Neutrophil (primary cell): ENCODE measurements at regions not wholly inside any gene's neighbourhood (a gene's known extent, or its start where the extent isn't known, plus 50 kb on each side); places are given as distances from the start of the nearest gene placed in this dataset.

Source experiments
- H3K27ac ChIP-seq: fragments of 200-600 bp; sonication (generic); 2 replicates; pipeline ENCODE4 v1.5.1; 2016; ENCODE audit warnings: mild to moderate bottlenecking, moderate library complexity
- H3K27me3 ChIP-seq: fragments of 200-600 bp; sonication (generic); 2 replicates; pipeline ENCODE4 v1.6.0; 2016; ENCODE audit warnings: mild to moderate bottlenecking
- H3K36me3 ChIP-seq: fragments of 200-600 bp; sonication (generic); 2 replicates; pipeline ENCODE4 v1.5.1; 2017
- H3K4me1 ChIP-seq, 2 experiments: fragments of 200-600 bp in 1 of 2; sonication (generic) in 1 of 2; 1 replicate in 1 of 2; 2 replicates in 1 of 2; pipeline versions ENCODE4 v1.5.1 to v1.6.1; 2013 to 2016; ENCODE audit warnings: low read depth in 1 of 2, low read length in 1 of 2, mild to moderate bottlenecking in 1 of 2, moderate library complexity in 1 of 2; ENCODE audit not compliant: control insufficient read depth in 1 of 2, insufficient read depth in 1 of 2
- H3K4me3 ChIP-seq, 2 experiments: fragments of 200-600 bp in 1 of 2; sonication (generic) in 1 of 2; 1 replicate in 1 of 2; 2 replicates in 1 of 2; pipeline ENCODE4 v1.5.1; 2013 to 2016; ENCODE audit warnings: low read depth in 1 of 2, low read length in 1 of 2, mild to moderate bottlenecking in 1 of 2, moderate library complexity in 1 of 2
- H3K9me3 ChIP-seq: fragments of 200-600 bp; sonication (generic); 2 replicates; pipeline ENCODE4 v1.5.1; 2016
- TF ChIP-seq, protein P1 (sequence below): fragments of 200-600 bp; sonication (generic); IDR thresholded peaks from 2 replicates; pipeline ENCODE4 v1.5.1; 2016; ENCODE audit warnings: antibody characterized with exemption

DNA sequence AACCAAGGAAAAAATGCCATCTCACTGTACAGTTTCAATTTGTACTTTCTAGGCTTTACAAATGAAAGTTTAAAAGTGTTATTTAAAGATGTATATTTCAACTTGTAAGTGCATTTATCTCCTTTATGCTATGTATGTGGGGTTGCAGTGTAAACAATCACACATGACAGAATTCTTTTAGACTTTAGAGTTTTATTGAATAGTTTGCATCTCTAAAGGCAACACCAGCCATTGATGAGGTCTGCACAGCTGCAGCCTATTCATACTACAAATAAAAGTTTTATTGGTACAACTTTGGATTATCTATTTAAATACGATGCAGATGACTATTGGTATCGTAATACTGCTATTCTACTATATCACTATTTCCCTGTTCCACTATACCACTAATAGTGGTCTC, 894.4 kb upstream of the B3GALT2 start:
- H3K36me3 ChIP-seq = no peaks in the 10 kb centered on the region
- TF ChIP-seq, protein P1, sequence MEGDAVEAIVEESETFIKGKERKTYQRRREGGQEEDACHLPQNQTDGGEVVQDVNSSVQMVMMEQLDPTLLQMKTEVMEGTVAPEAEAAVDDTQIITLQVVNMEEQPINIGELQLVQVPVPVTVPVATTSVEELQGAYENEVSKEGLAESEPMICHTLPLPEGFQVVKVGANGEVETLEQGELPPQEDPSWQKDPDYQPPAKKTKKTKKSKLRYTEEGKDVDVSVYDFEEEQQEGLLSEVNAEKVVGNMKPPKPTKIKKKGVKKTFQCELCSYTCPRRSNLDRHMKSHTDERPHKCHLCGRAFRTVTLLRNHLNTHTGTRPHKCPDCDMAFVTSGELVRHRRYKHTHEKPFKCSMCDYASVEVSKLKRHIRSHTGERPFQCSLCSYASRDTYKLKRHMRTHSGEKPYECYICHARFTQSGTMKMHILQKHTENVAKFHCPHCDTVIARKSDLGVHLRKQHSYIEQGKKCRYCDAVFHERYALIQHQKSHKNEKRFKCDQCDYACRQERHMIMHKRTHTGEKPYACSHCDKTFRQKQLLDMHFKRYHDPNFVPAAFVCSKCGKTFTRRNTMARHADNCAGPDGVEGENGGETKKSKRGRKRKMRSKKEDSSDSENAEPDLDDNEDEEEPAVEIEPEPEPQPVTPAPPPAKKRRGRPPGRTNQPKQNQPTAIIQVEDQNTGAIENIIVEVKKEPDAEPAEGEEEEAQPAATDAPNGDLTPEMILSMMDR = no peak
- H3K9me3 ChIP-seq = no peaks in the 10 kb centered on the region
- H3K27me3 ChIP-seq = no peaks in the 10 kb centered on the region
- no peak overlapping the region for H3K27ac ChIP-seq
- no peak overlapping the region for H3K4me3 ChIP-seq
- no peaks in the 10 kb centered on the region for H3K4me1 ChIP-seq

- Histone ChIP-seq H3K4me1 (no peaks in the 10 kb centered on the region), H3K9me3 (no peaks in the 10 kb centered on the region), H3K27ac (no peak overlapping the region), H3K36me3 (no peaks in the 10 kb centered on the region), H3K27me3 (no peaks in the 10 kb centered on the region), H3K4me3 (no peak overlapping the region)
- TF ChIP-seq, protein P1 = no peak
Measured at GRCh38 chr1:194078765-194079164, 892.4 kb upstream of the B3GALT2 start.

- Histone ChIP-seq H3K4me1 (no peaks in the 10 kb centered on the region), H3K27me3 (no peaks in the 10 kb centered on the region), H3K27ac (no peak overlapping the region), H3K9me3 (no peaks in the 10 kb centered on the region), H3K4me3 (no peak overlapping the region), H3K36me3 (no peaks in the 10 kb centered on the region)
- TF ChIP-seq, protein P1 = no peak
Measured at GRCh38 chr1:194076646-194077045, 890.2 kb upstream of the B3GALT2 start.

DNA sequence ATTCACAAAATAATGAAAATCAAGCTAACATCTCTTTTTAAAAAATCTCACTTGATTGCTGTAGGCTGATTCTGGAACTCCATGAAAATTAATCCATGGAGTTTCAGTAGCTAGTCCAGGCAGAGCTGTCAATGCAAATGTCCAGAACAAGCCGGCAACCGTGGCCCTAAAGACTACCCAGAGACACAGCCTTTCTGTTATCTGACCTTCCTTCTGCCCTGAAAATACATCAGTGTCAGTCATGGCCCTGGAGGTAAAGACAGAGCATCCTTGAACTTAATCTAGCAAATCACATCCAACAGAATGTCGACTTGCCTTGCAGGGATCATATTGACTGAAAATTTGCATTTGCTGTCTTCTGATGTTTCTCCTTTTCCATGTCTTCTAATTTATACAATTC, 887.4 kb upstream of the B3GALT2 start:
- Histone ChIP-seq H3K9me3 (no peaks in the 10 kb centered on the region), H3K4me3 (no peak overlapping the region), H3K36me3 (no peaks in the 10 kb centered on the region), H3K4me1 (peaks cover 20 to 21% of the 10 kb centered on the region in 2 experiments), H3K27me3 (no peaks in the 10 kb centered on the region), H3K27ac (no peak overlapping the region)
- TF ChIP-seq, protein P1 = no peak

DNA sequence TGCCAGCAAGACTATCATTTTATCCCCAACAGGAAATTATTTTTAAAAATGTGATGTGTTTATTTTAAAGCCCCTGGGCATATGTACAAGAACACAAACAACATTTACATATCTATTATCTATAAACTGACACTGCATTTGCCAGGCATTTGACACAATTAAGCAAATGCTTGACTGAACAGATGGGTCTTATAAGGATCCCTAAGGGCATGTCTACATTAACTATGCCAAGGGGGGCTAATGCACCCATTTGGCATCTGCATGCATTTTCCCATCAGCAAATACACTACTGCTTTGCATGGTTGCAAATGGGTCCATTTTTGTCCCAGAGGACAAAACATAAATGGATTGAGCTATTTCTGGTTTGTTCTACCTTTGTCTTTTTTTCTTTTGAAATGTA, 884.8 kb upstream of the B3GALT2 start:
- no peaks in the 10 kb centered on the region for H3K27me3 ChIP-seq
- no peak overlapping the region for H3K27ac ChIP-seq
- H3K36me3 ChIP-seq = no peaks in the 10 kb centered on the region
- no peak overlapping the region for H3K4me3 ChIP-seq
- peaks cover 24 to 25% of the 10 kb centered on the region in 2 experiments for H3K4me1 ChIP-seq
- H3K9me3 ChIP-seq = no peaks in the 10 kb centered on the region
- TF ChIP-seq, protein P1 = no peak

- Histone ChIP-seq H3K4me1 (peaks cover 24 to 25% of the 10 kb centered on the region in 2 experiments), H3K9me3 (no peaks in the 10 kb centered on the region), H3K36me3 (no peaks in the 10 kb centered on the region), H3K27me3 (no peaks in the 10 kb centered on the region), H3K27ac (peak overlapping the region; percentile 92), H3K4me3 (no peak overlapping the region)
- TF ChIP-seq, protein P1 = no peak
Measured at GRCh38 chr1:194069831-194070218, 883.4 kb upstream of the B3GALT2 start.
